ENCODE measurements at regions not wholly inside any gene's neighbourhood (a gene's known extent, or its start where the extent isn't known, plus 50 kb on each side); places are given as distances from the start of the nearest gene placed in this dataset.

DNA sequence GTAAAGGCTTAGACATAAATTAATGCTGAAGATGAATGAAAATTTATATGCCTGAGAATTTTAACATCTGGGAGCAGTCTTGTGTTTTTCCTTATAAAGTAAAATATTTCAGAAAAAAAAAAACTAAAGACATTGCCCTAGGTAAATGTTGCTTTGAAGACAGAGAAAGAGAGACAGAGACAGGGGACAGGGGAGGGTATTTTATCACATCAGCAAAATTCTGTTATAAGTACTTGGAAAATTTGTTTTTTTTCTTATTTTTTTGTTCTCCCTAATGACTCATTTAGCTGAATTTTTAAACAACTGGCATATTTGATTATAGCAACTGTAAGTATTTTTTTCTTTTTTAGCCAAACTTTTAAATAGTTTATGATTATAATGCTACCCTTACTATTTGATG, 1540.6 kb upstream of the GBE1 start:
- no peak for TF ChIP-seq POLR2AphosphoS5 (IDR thresholded peaks at IDR 0.05; ENCODE audit: low read depth, low read length)
- no peak for TF ChIP-seq SPI1 (IDR thresholded peaks at IDR 0.05; ENCODE audit: low read depth, low read length)
- no peak for TF ChIP-seq PAX5 (IDR thresholded peaks at IDR 0.05; ENCODE audit: insufficient read depth, low read length, severe bottlenecking)
- no peak for TF ChIP-seq POU2F2 (IDR thresholded peaks at IDR 0.05; ENCODE audit: low read depth, low read length)
- no peak for TF ChIP-seq POLR2A (IDR thresholded peaks at IDR 0.05; ENCODE audit: low read depth, low read length)
- TF ChIP-seq TAF1 (IDR thresholded peaks at IDR 0.05; ENCODE audit: low read depth, low read length), result no peak
- no peak for DNase-seq (ENCODE audit: insufficient read length, low spot score)
- no peak for FAIRE-seq

DNA sequence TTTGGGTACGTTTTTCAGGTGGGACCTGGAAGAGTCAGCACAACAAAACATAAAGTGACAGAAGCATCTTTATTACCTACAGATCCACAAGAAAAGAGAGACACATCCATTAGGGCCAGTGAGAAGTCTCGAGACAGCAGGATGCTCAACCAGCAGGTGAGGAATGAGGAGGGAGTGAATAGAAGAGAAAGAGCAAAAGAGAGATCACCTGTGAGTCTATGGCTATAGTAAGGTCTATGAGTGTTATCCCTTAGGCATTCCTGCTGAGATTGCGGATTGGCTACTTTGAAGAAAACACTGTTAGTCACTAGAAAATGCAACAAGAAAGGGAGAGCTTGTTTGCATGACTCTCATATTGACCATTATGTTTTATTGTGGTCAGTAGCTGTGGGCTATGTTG, 1556.2 kb upstream of the GBE1 start:
- no peak for DNase-seq (ENCODE audit: insufficient read length, low spot score)
- TF ChIP-seq POU2F2 (IDR thresholded peaks at IDR 0.05; ENCODE audit: low read depth, low read length), result no peak
- TF ChIP-seq SPI1 (IDR thresholded peaks at IDR 0.05; ENCODE audit: low read depth, low read length), result no peak
- no peak for TF ChIP-seq POLR2AphosphoS5 (IDR thresholded peaks at IDR 0.05; ENCODE audit: low read depth, low read length)
- no peak for TF ChIP-seq PAX5 (IDR thresholded peaks at IDR 0.05; ENCODE audit: insufficient read depth, low read length, severe bottlenecking)
- TF ChIP-seq POLR2A (IDR thresholded peaks at IDR 0.05; ENCODE audit: low read depth, low read length), result no peak
- TF ChIP-seq TAF1 (IDR thresholded peaks at IDR 0.05; ENCODE audit: low read depth, low read length), result no peak
- FAIRE-seq, result no peak

DNA sequence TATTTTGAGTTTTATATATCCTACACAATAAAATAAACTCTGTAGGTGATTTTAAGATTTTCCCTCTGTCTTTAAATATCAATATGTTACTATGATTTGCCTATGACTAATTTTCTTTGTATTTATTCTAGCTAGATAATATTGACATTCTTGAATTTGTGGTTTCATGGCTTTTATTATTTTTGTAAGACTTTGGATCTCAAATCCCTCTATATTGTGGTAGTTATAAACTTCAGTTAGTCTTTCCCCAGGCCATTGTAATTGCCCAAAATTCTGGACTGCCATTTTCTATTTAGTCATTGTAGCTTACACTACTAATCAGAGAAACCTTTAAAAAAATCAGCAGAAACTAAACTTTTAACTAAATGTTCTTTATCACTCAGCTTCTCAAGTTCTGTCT, 1559.3 kb upstream of the GBE1 start:
- TF ChIP-seq POLR2A (IDR thresholded peaks at IDR 0.05; ENCODE audit: low read depth, low read length), result no peak
- TF ChIP-seq SPI1 (IDR thresholded peaks at IDR 0.05; ENCODE audit: low read depth, low read length), result no peak
- no peak for TF ChIP-seq TAF1 (IDR thresholded peaks at IDR 0.05; ENCODE audit: low read depth, low read length)
- TF ChIP-seq POLR2AphosphoS5 (IDR thresholded peaks at IDR 0.05; ENCODE audit: low read depth, low read length), result no peak
- TF ChIP-seq PAX5 (IDR thresholded peaks at IDR 0.05; ENCODE audit: insufficient read depth, low read length, severe bottlenecking), result no peak
- TF ChIP-seq POU2F2 (IDR thresholded peaks at IDR 0.05; ENCODE audit: low read depth, low read length), result no peak
- no peak for FAIRE-seq
- DNase-seq (ENCODE audit: insufficient read length, low spot score), result no peak

DNA sequence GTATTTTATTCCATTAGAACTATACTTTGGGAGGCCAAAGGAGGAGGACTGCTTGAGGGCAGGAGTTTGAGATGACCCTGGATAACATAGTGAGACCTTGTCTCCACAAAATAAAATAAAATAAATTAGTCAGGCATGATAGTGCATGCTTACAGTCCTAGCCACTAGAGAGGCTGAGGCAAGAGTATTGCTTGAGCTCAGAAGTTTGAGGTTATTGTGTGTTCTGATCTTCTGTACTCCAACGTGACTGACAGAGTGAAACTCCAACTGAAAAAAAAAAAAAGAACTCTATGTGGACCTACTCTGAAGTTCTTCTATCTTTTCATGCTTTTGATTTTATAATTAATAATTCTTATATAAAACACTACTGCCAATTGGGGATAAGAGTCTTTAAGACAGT, 1560.0 kb upstream of the GBE1 start:
- no peak for DNase-seq (ENCODE audit: insufficient read length, low spot score)
- FAIRE-seq, result no peak
- TF ChIP-seq POU2F2 (IDR thresholded peaks at IDR 0.05; ENCODE audit: low read depth, low read length) (no peak), SPI1 (IDR thresholded peaks at IDR 0.05; ENCODE audit: low read depth, low read length) (no peak), PAX5 (IDR thresholded peaks at IDR 0.05; ENCODE audit: insufficient read depth, low read length, severe bottlenecking) (no peak)

DNA sequence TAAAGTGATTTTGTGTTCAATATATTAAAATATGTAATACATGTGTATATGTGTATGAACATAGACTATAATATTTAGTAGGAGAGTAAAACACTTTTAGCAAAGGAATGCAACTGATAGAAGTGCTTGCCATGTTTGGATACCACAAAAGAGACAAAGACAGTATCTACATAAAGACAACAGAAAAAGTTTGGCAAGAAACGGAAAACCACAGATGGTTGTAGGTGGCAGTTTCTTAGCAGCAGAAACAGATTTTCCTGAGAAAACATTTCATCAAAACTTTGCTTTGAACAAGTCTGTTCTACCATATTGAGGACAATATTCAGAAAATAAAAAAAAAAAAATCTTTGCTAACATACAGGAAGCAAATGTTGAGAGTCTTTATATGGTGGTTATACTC, 1560.4 kb upstream of the GBE1 start:
- no peak for TF ChIP-seq TAF1 (IDR thresholded peaks at IDR 0.05; ENCODE audit: low read depth, low read length)
- TF ChIP-seq POU2F2 (IDR thresholded peaks at IDR 0.05; ENCODE audit: low read depth, low read length), result no peak
- TF ChIP-seq PAX5 (IDR thresholded peaks at IDR 0.05; ENCODE audit: insufficient read depth, low read length, severe bottlenecking), result no peak
- no peak for TF ChIP-seq POLR2A (IDR thresholded peaks at IDR 0.05; ENCODE audit: low read depth, low read length)
- TF ChIP-seq POLR2AphosphoS5 (IDR thresholded peaks at IDR 0.05; ENCODE audit: low read depth, low read length), result no peak
- no peak for TF ChIP-seq SPI1 (IDR thresholded peaks at IDR 0.05; ENCODE audit: low read depth, low read length)
- FAIRE-seq (no peak), DNase-seq (ENCODE audit: insufficient read length, low spot score) (no peak)

DNA sequence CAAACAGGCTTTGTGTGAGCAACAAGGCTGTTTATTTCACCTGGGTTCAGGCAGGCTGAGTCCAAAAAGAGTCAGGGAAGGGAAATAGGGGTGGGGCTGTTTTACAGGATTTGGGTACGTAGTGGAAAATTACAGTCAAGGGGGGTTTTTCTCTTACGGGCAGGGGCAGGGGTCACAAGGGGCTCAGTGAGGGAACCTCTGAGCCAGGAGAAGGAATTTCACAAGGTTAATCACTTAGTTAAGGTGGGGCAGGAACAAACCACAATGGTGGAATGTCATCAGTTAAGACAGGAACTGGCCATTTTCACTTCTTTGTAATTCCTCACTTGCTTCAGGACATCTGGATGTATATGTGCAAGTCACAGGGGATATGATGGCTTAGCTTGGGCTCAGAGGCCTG, 1592.8 kb upstream of the GBE1 start:
- FAIRE-seq (no peak), DNase-seq (ENCODE audit: insufficient read length, low spot score) (no peak)
- TF ChIP-seq POLR2A (IDR thresholded peaks at IDR 0.05; ENCODE audit: low read depth, low read length) (no peak), POU2F2 (IDR thresholded peaks at IDR 0.05; ENCODE audit: low read depth, low read length) (no peak), PAX5 (IDR thresholded peaks at IDR 0.05; ENCODE audit: insufficient read depth, low read length, severe bottlenecking) (no peak), POLR2AphosphoS5 (IDR thresholded peaks at IDR 0.05; ENCODE audit: low read depth, low read length) (no peak)

DNA sequence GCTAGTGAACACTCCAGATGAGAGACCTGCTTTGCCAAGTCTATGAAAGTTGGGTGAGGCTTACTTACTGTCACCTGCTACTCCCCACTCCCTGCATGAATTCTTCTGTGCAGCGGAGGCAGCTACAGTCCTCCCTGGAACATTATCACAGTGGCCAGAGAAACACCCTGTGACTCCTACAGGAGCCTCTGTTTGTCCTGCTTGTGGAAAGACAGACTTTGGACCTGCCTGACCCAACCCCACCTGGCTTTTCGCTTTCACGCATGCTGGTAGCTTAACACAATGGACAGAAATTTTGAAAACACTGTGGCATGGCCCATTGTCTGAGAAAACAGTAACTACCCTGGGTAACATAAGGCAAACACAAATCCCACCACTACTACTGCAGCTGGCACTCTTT, 1565.5 kb upstream of the CADM2 start:
- TF ChIP-seq TAF1 (IDR thresholded peaks at IDR 0.05; ENCODE audit: low read depth, low read length), result no peak
- TF ChIP-seq POLR2A (IDR thresholded peaks at IDR 0.05; ENCODE audit: low read depth, low read length), result no peak
- no peak for TF ChIP-seq POU2F2 (IDR thresholded peaks at IDR 0.05; ENCODE audit: low read depth, low read length)
- no peak for TF ChIP-seq POLR2AphosphoS5 (IDR thresholded peaks at IDR 0.05; ENCODE audit: low read depth, low read length)
- no peak for TF ChIP-seq SPI1 (IDR thresholded peaks at IDR 0.05; ENCODE audit: low read depth, low read length)
- no peak for FAIRE-seq
- DNase-seq (ENCODE audit: insufficient read length, low spot score), result no peak

DNA sequence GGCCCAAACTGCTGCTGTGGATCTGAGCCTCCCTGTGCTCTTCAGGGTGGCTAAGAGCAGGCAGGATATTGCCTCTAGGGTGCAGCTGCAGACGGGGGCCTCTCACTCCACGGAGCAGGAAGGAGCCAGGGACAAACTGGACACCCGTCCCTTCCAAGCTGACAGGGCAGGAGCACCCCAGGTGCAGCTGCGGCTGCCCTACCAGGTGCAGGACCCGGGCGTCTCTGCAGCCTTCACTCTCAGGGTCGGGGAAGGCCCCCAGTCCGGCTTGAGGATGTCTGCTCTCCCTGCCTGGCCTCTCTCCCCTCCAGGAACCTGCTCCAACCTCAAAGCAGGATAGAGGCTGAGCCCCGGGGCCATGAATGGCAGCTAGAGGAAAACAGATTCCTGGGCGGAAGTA, 1554.9 kb upstream of the CADM2 start:
- FAIRE-seq (no peak), DNase-seq (ENCODE audit: insufficient read length, low spot score) (no peak)
- no peak for TF ChIP-seq POLR2A (IDR thresholded peaks at IDR 0.05; ENCODE audit: low read depth, low read length)
- no peak for TF ChIP-seq SPI1 (IDR thresholded peaks at IDR 0.05; ENCODE audit: low read depth, low read length)
- TF ChIP-seq POLR2AphosphoS5 (IDR thresholded peaks at IDR 0.05; ENCODE audit: low read depth, low read length), result no peak
- no peak for TF ChIP-seq POU2F2 (IDR thresholded peaks at IDR 0.05; ENCODE audit: low read depth, low read length)
- TF ChIP-seq PAX5 (IDR thresholded peaks at IDR 0.05; ENCODE audit: insufficient read depth, low read length, severe bottlenecking), result no peak
- no peak for TF ChIP-seq TAF1 (IDR thresholded peaks at IDR 0.05; ENCODE audit: low read depth, low read length)

DNA sequence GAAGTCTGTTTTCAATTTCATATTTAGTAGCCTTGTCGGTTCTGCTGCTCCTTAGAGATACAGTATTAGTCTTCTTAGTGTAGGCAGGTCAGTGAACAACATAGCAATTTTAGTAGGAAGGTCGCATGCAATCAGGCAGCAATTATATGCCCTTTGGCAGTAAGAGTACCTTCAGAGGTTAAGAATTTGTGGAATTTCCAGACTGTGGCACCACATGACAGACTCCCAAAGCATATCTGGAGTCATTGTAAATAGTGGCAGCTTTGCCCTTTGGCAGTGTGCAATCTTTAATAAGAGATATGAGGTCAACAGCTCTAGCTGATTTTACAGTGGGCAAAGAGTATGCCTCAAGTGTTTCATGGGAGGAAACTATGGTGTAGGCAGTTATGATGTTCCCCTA, 1532.5 kb upstream of the CADM2 start:
- TF ChIP-seq POLR2A (IDR thresholded peaks at IDR 0.05; ENCODE audit: low read depth, low read length) (no peak), PAX5 (IDR thresholded peaks at IDR 0.05; ENCODE audit: insufficient read depth, low read length, severe bottlenecking) (no peak), POLR2AphosphoS5 (IDR thresholded peaks at IDR 0.05; ENCODE audit: low read depth, low read length) (no peak), TAF1 (IDR thresholded peaks at IDR 0.05; ENCODE audit: low read depth, low read length) (no peak), POU2F2 (IDR thresholded peaks at IDR 0.05; ENCODE audit: low read depth, low read length) (no peak), SPI1 (IDR thresholded peaks at IDR 0.05; ENCODE audit: low read depth, low read length) (no peak)
- DNase-seq (ENCODE audit: insufficient read length, low spot score) (no peak), FAIRE-seq (no peak)

DNA sequence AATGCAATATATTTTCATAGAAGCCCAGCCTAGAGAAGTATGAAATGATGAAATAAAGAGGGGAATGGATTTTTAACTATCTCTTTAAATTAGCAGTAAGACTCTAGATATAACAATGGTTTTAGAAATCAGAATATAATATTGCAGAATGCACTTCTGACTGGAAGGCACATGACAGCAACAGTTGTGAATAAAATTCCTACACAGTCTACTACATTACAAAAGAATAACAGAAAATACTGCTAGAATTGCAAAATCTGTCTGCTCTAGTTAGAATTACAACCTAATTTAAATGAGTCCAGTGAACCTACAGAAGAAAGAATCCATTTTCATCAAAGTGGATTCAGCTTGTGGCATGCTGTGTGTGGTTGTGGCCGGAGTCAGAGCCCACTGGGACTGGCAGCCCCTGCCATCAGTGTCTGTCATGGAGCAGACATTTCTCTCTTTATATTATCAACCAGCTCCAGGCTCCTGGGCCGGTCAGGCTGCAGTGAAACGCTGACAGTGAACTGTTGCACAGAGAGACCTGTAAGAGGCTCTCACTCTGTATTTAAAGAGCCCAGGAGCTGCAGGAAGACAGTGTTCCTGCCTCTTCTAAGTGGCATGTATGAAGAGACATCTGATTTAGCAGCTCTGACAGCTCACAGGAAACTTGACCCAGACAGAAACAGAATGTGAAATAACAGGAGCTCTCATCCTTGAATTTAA, 1523.8 kb upstream of the CADM2 start:
- no peak for TF ChIP-seq POLR2A (IDR thresholded peaks at IDR 0.05; ENCODE audit: low read depth, low read length)
- TF ChIP-seq PAX5 (IDR thresholded peaks at IDR 0.05; ENCODE audit: insufficient read depth, low read length, severe bottlenecking), result no peak
- no peak for TF ChIP-seq POU2F2 (IDR thresholded peaks at IDR 0.05; ENCODE audit: low read depth, low read length)
- TF ChIP-seq SPI1 (IDR thresholded peaks at IDR 0.05; ENCODE audit: low read depth, low read length), result no peak
- no peak for TF ChIP-seq POLR2AphosphoS5 (IDR thresholded peaks at IDR 0.05; ENCODE audit: low read depth, low read length)
- no peak for TF ChIP-seq TAF1 (IDR thresholded peaks at IDR 0.05; ENCODE audit: low read depth, low read length)
- no peak for FAIRE-seq
- no peak for DNase-seq (ENCODE audit: insufficient read length, low spot score)

Data from GM12891 (cell line).